ENCODE measurements at regions not wholly inside any gene's neighbourhood (a gene's known extent, or its start where the extent isn't known, plus 50 kb on each side); places are given as distances from the start of the nearest gene placed in this dataset.

GRCh38 chr16:48004141-48004695 is 151.6 kb downstream of the ABCC12 start:
- TF ChIP-seq CTCF (conservative IDR thresholded peaks at IDR 0.05; ENCODE audit: low read length) (no peak), EZH2phosphoT487 (IDR thresholded peaks at IDR 0.05; ENCODE audit: borderline replicate concordance, low read depth, low read length) (no peak)

Measured in OCI-LY7 (cell line).